Adrenal gland (tissue), 5 donors: ENCODE measurements at regions not wholly inside any gene's neighbourhood (a gene's known extent, or its start where the extent isn't known, plus 50 kb on each side); places are given as distances from the start of the nearest gene placed in this dataset.

ENCODE experiments used
- POLR2A ChIP-seq, 2 donors: fragments of 450-650 bp; IDR thresholded peaks; one replicate each; pipeline ENCODE4 v1.6.1; 2017; ENCODE audit warnings: antibody characterized with exemption in 2 of 2, mild to moderate bottlenecking in 2 of 2, moderate library complexity in 1 of 2
- TF ChIP-seq, protein P1 (sequence below), 6 experiments: fragments of 450-650 bp in 4 of 6; fragments of 200-600 bp in 2 of 6; sonication (generic) in 1 of 6; IDR thresholded peaks; 1 replicate in 5 of 6; 2 replicates in 1 of 6; pipeline versions ENCODE4 v1.5.1 to v1.8.0; 2016 to 2021; ENCODE audit warnings: antibody characterized with exemption in 6 of 6, mild to moderate bottlenecking in 2 of 6, moderate library complexity in 1 of 6
- donor health status: DM: no; HTN: no; CAD: no.

DNA sequence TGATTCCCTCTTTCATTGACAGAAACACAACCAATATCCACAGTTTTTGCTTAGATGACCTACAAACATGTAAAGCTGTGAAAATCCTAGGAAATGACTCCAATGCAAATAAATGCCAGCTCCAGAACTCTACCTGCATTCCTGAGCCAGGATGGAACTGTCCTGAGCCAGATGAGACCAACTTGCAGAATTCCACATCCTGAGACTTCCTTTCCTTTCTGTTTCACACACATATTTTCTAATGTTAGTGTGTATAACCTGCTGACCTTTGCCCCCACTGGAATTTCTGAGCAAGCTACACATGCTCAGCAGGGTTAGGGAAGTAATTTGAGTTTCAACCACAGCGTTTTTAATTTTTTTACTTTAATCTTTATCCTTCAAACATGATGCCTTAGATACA, 69.6 kb upstream of the ADGRF1 start:
- TF ChIP-seq, protein P1, sequence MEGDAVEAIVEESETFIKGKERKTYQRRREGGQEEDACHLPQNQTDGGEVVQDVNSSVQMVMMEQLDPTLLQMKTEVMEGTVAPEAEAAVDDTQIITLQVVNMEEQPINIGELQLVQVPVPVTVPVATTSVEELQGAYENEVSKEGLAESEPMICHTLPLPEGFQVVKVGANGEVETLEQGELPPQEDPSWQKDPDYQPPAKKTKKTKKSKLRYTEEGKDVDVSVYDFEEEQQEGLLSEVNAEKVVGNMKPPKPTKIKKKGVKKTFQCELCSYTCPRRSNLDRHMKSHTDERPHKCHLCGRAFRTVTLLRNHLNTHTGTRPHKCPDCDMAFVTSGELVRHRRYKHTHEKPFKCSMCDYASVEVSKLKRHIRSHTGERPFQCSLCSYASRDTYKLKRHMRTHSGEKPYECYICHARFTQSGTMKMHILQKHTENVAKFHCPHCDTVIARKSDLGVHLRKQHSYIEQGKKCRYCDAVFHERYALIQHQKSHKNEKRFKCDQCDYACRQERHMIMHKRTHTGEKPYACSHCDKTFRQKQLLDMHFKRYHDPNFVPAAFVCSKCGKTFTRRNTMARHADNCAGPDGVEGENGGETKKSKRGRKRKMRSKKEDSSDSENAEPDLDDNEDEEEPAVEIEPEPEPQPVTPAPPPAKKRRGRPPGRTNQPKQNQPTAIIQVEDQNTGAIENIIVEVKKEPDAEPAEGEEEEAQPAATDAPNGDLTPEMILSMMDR (IDR thresholded peaks at IDR 0.05), result no peak
- TF ChIP-seq POLR2A (IDR thresholded peaks at IDR 0.05), result no peak
